HG03432 (cell line): ENCODE measurements at regions not wholly inside any gene's neighbourhood (a gene's known extent, or its start where the extent isn't known, plus 50 kb on each side); places are given as distances from the start of the nearest gene placed in this dataset.
A peak's percentile ranks its signal among the peaks of the same experiment; 100 is the strongest.

Experiments
- ATAC-seq: cut with Tn5 transposase; IDR thresholded peaks from one replicate; pipeline ENCODE4 v1.9.1; 2021; ENCODE audit warnings: mild to moderate bottlenecking, moderate library complexity; ENCODE audit not compliant: unreplicated experiment

DNA sequence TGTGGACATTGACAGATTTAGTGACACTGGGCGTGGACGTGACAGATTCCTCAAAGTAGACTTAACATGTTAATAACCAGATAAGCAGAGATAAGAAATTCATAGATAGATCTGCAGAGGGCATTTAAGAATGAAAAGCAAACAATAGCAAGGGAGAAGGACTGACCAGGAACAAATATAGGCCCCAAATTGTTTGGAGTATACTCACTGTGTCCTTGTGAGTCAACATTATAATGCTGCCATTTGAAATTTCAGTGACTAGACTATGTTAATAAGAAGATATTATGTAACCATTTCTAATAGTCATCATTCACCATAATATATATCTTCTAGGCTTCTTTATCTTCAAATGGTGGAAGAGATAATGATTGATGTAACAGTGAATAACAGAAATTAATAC, 78.1 kb upstream of the SLC38A11 start:
- ATAC-seq, result no peak

DNA sequence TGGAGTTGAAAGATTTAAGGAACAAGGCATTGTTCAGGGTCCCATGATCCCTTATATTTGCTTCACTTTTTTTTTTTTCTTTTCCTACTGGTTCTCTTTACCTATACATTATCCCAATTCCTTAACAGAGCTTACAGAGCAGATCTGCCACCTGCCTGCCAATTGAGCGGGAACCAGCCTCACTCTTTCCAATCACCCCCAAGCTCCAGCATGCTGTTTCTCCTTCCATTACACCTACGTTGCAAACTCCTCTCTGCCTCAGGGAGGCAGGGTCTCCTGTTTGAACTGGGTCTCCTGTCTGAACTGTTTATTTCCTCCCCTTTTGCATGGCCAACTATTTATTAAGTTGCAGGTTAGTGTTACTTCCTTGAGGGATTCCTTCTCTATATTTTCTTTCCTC, 77.2 kb upstream of the SLC38A11 start:
- ATAC-seq, result no peak

DNA sequence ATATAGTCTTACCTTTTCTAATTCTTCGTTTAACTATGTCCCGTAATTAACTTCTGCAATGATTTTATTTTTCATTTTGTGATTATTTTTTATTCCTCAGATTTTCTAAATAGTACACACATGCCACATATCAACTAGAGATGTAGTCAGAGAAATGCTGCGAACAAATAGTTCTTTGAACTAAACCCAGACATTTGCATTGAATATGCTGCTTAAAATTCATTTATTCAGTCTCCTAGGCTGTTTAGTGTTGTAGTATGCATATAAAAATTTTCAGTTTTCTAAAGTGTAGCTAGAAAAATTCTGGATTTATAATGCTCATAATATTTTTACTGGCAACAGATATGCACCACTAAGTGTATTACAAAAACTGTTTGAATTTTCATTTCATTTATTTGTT, 68.9 kb upstream of the SLC38A11 start:
- ATAC-seq, result no peak

GRCh38 chr2:165022781-165023180, 67.5 kb upstream of the SLC38A11 start:
- ATAC-seq, result no peak

DNA sequence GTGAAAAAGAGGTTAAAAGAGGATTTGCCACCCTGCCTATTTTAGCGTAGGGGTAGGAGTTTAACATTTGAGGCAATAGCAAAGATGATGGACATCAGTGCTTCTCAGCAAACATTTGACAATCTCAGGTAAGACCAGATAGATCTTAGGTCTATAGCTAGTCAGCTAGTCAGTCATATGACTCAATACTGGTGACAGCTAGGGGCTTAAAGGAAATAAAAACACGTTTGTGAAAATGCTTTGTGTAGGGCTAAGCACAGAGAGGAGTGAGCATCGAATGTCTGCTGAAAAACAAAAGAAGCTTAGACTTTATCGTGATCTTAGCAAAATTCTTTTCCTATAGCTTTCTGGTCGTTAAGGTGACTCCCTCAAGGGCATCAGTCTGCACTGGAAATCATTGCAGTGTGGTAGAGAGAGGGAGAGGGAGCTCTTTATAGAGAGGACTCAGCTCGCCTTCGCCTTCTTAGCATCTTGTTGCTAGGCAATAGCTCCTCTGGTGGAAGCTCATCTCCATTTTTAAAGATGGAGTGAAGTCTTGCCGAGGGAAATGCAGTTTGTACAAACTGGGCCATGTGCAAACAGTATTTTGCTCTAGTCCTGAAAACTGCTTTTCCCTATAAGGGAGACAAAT, 62.8 kb upstream of the SLC38A11 start:
- no peak for ATAC-seq

DNA sequence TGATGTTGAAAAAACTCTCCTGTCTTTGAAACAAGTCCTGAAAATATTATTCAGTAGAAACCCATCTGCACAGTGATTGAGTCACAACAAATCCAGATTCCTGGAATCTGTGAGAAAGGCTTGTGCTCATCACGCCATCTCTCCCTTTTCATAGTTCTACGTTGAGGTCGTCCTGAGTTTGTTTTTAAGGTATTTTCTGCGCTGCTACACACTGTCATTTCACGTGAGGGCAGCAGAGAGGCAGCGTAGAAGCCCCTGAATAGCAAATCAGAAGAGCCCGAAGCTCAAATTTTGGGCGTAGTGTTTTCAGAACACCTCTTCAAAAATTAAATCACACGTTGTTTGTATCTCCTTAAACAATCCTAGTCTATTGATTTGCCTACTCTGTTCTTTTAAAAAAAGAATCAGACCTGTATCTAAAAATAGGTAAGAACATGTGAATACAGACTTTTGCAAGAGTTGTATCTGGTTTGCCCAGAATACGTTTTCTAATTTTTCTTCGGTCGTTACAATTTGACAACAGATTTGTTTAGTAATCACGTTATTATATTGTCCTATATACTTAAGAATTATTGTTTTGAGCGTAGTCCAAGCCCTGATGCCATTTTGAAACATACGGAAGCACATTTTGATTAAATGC, 61.6 kb upstream of the SLC38A11 start:
- ATAC-seq, result peak; percentile 56

- peak; percentile 79 for ATAC-seq
Measured at GRCh38 chr2:165015052-165015642, 59.8 kb upstream of the SLC38A11 start.

GRCh38 chr2:165013944-165014619, 58.8 kb upstream of the SLC38A11 start:
- peak; percentile 45 for ATAC-seq

DNA sequence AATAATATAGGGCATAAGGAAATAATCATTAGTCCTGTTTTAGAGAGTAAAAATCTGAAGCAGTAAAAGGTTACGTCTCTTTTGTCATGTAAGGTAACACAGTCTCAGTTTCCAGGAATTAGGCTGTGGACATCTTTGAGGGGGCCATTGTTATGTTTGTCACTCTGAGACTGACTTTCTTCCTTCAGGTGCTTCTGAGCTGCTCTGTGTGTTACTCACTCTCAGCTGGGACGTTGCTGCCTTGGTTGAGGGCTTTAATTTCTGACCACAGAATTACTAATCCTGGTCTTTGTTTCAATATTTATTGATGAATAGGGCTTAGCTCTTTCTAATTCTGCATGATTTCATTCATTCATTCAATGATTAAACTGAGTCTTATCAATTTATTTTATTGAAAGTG, 55.9 kb upstream of the SLC38A11 start:
- ATAC-seq, result no peak

DNA sequence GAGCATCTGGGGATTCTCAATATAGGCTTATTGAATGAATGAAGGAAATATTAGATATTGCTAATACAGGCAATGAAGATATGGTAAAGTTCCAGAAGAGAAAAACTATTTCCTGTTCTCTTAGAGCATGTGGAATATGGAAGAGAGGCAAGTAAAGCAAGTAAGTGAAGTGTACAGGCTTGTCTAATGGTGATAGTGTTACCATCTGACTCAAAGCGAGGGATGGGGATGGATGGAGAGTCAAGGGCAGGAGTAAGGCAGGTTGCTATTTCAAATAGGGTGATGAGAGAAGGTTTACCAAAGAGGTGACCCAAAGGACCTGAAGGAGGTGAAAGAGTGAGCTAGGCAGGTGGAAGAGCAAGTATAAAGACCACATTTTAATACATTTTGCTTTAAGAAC, 55.2 kb upstream of the SLC38A11 start:
- ATAC-seq, result no peak

DNA sequence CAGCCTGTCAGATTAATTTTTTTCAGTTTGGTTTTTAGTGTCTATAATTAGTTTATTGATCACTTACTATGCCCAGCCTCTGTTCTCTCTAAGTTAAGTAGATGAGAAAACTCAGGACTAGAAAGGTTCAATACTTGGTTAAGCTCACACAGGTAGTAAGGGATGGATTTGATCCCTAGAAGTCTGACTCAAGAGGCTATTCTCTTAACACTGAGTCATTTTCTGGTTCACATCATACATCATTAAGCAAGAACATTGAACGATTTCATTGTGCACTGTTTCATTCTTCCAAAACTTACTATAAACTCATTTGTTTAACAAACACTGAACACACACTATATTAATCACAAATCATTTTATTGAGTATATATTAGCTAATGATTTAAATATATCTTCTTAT, 54.1 kb upstream of the SLC38A11 start:
- ATAC-seq, result no peak

DNA sequence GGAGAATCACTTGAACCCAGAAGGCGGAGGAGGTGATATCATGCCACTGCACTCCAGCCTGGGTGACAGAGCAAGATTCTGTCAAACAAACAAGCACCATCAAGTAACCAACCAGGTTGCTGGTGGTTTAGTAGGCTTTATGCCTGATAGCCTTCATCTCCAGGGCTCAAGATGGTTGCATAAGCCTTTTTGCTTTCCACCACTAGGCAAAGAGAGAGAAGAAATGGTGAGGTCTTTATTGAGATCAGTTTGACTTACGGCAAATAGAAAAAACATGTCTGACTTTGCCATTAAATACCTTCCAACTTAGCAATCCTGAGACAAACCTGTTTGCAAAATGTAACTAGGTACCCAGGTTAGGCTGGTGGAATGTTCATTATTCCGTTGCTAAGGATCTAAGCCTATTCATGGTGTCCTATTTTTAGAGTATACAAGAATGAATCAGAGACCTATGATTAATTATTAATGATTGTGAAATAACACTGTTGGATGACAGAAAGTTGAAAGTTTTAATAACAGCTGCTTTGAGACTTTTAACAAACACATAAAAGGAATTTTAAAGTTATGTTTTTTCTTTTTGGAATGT, 53.5 kb upstream of the SLC38A11 start:
- ATAC-seq, result no peak

DNA sequence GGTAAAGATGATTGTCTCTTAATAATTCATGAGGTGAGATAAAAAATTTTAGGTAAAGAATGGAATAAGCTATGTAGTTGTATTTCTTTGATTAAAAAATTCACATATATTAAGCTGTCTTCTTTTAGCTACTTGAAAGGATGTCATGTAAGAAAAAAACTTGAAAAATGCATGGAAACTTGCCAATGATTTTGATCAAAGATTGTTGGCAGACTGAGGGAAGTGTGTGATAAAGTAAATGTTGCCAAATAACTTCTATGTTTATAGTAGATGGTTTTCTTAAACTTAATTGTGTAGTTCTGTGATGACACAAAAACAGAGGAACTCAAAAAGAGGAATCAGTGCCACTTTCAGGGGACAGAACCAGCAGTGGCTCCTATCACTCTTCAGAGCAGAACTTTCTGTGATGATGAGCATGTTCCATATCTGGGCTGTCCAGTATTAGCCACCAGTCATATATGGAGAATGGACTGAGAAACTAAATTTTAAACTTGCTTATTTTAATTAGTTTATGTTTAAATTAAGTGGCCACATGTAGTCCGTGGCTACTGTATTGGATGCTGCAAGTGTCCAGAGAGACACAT, 51.9 kb upstream of the SLC38A11 start:
- ATAC-seq, result no peak
